ENCODE measurements at regions not wholly inside any gene's neighbourhood (a gene's known extent, or its start where the extent isn't known, plus 50 kb on each side); places are given as distances from the start of the nearest gene placed in this dataset.
"Not testable (repeated sequence)": the region's sequence is repeated elsewhere in the genome, so short reads cannot be mapped to it uniquely, and the experiment has no call there.

DNA sequence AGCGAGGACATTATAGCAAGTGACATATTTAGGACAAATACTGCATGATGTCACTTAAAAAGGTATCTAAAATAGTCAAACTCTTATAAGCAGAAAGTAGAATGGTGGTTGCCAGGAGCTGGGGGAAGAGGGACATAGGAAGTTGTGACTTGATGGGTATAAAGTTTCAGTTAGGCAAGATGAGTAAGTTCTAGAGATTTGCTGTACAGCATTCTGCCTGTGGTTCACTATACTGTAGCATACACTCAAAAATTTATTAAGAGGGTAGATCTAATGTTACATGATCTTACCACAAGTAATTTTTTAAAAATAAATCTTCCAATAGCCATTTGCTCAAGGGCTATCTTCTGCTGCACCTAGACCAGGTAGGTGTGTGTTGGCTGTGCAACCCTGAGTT is 78.1 kb upstream of the NPAS2 start:
- DNase-seq (ENCODE audit: low spot score): no peak

DNA sequence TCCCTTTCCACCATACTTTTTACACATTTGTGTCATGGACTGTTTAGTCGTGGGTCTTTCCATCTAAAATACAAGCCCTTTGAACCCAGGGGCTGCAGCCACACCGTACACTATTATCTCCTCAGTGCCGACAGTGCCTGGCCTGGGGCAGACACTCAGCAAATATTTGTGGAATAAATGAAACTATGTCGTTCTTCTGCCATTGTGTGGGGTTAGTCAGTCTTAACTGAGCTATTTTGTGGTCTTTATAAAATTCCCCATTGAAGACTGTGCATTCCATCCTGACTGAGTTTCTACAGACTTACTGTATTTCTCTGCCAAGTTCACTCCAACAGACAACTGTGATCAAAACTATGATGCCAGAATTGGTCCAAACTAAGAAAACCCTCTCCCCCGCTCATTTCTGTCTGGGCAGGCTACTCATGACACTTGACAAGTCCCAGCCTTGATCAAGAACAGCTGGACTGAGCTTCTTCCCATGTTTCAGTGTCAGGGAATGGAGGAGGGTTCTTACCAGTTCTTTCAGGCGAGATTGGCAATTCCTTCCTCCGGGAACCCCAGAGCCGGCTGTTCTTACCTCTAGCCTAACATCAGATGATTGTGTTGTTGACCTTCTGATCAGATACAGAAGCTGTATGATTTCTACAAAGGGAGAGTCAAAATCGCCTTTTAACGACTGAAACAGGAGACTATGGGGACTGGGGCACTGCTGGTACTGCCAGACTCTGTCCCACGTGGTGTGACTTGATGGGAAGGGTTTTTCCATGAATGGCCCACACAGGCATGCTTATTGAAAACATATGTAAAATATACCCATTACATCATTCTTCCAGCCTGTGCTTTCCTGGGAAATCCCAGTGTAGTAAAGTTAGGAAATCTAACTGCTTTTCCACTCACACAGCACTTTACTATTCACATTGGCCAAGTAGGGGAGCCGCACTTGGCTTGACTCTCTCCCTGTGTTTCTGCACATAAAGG is 77.4 kb upstream of the NPAS2 start:
- DNase-seq (ENCODE audit: low spot score): no peak

DNA sequence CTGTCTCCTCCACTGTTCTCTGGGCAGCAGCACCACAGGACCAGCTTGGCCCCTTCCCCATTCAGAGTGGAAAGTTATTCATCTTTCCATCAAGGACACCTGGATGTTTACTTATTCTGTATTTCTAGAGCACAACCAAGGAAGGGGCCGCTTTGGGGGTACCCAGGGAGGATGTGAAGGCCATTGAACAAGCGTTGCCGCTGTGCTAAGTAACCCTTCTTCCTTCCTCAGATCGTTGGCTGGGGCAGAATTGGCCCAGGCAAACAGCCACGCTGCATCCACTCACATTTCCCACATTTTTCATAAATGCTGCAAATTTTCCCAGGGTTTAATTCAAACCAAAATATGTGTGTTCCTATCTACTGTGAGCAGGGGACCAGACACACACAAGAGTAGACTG is 76.2 kb upstream of the NPAS2 start:
- no peak for DNase-seq (ENCODE audit: low spot score)

DNA sequence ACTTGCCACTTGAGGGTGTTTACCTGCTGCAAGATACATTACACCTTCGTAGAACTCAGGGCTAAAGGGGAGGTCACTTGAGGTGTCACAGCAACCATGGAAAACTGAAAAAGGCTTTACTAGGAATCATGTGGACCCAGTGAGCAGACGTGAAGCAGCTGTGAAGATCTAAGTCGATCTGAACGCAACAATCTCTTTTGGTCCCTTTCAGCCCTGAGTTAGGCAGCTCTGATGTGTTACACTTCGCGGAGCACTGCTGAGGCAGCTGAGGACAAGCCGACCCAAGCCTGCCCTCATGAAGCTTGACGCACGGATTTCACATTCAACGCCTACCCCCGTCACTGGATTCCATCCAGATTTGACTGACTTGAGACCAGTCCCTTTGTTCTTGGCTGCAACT is 75.8 kb upstream of the NPAS2 start:
- no peak for DNase-seq (ENCODE audit: low spot score)

DNA sequence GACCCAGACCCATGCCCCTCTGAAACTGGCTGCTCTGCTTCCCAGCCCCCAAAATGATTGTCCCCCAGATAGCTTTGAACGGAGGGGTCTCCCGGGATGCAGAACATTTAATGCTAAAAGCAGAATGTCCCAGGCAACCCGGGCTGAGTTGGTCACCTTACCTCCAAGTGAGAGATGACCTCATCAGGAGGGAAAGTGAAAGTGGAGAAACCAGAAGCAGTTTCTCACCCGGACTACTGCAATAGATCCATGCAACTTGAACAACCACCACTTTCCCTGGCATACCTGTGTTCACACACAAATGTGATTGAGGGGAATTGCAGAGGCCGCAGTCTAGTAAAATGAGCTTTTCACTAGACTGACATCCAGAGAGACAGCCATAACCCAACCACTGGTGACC is 75.3 kb upstream of the NPAS2 start:
- DNase-seq (ENCODE audit: low spot score): no peak

DNA sequence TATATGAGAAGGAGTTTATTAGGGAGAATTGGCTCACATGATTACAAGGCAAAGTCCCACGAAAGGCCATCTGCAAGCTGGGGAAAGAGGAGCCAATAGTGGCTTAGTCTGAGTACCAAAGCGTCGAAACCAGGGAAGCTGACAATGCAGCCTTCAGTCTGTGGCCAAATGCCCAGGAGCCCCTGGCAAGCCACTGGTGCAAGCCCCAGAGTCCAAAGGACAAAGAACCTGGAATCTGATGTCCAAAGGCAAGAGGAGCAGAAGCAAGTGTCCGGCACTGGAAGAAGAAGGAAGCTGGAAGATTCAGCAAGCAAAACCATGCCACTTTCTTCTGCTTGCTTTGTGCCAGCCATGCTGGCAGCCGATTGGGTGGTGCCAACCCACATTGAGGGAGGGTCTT is 74.3 kb upstream of the NPAS2 start:
- no peak for DNase-seq (ENCODE audit: low spot score)

DNA sequence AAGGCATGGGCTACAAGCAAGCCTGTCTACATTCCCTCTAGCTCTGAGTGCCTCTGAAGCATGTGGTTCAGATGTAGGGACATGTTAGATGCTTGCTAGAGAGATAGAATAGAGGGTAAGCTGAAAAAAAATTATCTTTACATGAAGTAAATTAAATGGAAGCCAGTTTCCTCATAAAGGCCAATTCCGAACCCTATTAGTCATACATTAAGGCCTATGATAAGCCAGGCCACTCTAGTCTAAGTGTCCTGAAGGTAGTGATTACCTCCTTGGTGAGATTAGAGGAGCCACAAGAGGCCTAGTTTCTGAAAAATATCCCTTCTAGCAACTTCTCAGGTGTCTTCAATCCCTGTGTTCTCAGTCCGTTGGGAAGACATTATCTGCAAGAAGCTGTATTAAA is 72.4 kb upstream of the NPAS2 start:
- no peak for DNase-seq (ENCODE audit: low spot score)

DNA sequence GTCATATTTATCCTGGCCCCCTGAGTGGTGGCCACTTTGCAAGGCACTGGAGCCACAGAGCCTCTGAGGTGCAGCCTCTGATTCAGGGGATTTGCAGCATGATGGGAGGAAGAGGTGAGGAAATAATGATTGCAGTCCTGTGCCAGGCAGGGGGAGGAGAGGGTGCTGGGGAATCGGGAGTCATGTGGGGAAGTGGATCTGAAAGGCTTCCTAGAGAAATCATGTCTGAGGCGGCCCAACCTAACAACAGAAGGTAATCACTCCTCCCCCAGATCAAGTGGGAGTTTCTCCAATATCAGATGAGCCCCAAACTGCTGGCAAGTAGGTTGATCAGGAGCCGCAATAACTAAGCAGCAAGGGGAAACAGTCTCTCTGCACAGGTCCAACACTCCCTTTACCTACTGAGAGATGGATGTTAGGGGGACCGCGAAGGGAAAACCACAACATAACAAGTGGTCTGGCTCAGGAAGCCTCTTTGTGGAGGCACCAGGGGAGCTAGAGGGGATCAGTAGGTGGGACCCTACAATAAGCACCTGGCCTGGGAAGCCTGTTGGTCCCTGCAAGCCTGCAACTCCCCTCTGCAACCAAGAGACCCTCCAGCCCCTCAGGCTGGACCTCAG is 71.8 kb upstream of the NPAS2 start:
- DNase-seq (ENCODE audit: low spot score): no peak

DNA sequence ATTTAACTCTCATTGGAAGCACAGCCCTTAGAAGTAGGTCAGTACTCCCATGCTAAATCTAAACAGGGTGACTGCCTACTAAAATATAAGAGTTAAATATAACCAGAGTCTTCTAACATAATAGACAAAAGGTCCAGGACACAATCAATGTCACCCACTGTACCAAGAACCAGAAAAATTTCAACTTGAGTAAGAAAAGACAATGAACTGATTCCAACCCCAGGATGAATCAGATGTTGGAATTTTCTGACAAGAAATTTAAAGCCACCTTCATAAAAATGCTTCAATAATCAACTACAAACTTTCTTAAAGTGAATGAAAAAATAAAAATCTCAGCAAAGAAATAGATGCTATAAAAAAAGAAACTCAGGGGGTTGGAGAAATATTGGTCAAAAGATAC is 71.3 kb upstream of the NPAS2 start:
- DNase-seq (ENCODE audit: low spot score): no peak

DNA sequence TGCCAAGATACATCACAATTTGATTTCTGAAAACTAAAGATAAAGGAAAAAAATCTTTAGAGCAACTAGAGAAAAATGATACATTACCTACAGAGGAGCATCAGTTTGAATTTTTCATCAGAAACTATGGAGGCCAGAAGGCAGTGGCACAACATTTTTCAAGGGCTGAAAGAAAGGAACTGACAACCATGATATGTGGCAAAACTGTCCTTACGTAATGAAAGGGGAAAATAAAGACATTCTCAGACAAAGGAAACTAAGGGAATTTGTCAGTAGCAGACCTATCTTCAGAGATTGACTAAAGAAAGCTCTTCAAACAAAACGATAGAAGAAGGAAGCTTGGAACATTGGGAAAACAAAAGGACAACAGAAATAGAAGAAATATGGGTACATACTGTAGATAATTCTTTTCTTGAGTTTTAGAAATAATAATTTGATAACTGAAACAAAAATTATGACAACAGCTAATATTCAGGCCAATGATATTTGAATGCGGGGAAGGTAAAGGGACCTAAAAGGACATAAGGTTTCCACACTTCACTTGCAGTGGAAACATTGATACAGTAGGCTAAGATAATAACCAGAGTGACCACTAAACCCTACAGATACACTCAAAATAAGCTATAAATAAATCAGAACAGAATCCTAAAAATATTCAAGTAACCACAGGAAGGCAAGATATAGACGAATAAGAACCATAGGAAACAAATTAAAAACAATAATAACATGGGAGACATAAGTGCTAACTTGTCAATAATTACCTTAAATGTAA is 70.0 kb upstream of the NPAS2 start:
- no peak for DNase-seq (ENCODE audit: low spot score)

DNA sequence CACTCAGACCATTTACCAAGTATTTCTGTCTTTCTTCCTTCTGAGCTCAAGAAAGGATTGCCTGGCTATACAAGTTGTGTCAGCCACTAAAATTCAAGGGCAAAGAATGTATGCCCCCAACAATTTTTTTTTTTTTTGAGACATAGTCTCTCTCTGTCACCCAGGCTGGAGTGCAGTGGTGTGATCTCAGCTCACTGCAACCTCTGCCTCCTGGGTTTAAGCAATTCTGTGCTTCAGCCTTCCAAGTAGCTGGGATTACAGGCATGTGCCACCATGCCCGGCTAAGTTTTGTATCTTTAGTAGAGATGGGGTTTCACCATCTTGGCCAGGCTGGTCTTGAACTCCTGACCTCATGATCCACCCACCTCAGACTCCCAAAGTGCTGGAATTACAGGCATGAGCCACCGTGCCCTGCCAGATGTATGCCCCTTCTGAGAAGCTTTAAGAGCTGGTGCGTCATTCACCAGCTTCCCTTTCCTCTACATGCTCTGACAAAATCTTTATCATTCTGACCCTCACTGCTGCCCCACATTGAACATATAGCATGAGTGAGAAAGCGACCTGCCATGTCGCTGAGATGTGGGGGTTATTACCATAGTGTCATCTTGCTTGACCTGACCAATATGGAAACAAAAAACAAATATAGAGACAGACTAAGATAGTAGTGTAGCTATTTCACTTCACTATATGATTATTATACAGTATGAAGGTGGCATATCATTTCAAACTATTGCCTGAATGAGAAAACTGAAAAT is 67.9 kb upstream of the NPAS2 start:
- DNase-seq (ENCODE audit: low spot score): not testable (repeated sequence)

DNA sequence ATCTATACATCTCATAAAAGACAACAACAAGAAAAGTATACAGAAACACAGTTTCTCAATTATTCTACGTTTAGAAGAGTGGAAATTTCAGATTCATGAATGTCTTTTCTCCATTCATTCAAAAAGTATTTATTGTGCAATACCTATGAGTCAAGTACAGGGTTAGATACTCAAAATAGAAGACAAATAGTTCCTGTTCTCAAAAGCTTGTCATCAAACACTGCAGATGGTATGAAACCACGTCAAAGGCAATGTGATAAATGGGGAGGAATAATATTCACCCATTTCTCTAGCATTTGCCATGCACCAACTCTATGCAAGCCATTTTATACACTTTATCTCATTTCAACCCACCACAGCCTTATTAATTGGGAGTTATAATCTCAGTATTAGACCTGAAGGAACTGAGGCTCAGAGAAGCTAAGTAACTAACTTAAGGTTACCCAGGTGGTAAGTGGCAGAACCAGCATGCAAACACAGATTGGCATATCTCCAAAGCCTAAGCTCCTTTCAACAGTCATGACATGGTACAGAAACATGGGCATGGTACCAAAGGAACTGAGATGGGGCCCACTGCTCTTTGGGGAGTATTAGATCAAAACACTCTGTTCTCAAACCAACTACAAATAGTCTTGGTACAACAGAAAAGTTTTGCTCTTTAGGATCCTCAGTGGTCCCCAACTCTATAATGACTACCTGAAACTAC is 67.2 kb upstream of the NPAS2 start:
- no peak for DNase-seq (ENCODE audit: low spot score)

DNA sequence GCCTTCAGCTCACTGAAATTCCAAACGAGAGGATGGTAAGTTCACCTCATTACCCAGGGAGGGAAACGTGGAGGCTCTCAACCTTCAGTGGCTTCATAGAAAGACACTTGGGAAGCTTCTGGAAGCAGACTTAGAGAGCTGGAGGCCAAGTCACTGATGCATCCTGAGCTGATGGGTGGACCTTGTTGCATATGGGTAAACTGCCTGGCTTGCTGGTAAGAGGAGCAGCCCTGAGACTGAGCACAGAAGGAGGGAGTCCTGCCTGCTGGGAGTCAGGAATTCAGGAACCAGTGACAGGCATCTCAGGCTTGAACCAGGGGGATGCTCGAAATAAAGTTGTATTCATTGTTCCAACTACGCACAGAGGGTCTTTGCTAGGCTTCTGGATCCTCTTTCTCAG is 66.5 kb upstream of the NPAS2 start:
- no peak for DNase-seq (ENCODE audit: low spot score)

DNA sequence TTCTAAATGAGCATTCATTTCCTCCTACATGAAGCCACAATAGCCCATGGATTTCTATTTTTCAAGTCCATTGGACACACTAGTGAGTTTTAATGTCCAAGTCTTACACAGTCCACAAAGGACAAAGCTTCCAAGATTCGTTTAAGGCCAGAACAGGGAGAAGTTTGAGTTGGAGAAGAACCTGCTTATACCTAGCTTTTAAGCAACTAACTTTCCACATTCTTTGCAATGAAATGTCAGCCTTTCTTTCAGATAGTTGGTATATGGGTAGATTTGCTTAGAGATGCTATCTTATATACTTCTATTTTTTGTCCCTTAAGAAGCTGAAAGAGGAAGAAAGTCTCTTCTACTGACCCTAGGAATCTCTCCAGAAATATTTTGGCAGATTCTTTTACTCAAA is 66.1 kb upstream of the NPAS2 start:
- no peak for DNase-seq (ENCODE audit: low spot score)

DNA sequence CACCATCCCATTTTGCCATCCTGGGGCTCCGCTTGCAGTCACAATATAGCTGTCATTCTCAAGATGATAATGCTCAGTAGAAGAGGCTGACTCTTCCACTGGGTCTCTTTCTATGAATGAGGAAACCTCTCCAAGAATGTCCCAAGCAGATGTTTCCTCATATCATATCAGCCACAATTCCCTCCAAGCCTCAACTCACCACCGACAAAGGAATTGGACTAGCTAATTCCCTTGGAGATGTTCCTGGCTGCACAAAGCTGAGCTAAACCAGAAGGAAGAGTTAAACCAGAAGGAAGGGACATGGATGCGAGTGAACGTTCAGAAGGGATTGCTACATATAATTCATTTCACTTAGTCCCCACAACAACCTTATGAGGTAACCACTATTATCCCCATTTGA is 65.0 kb upstream of the NPAS2 start:
- no peak for DNase-seq (ENCODE audit: low spot score)

DNA sequence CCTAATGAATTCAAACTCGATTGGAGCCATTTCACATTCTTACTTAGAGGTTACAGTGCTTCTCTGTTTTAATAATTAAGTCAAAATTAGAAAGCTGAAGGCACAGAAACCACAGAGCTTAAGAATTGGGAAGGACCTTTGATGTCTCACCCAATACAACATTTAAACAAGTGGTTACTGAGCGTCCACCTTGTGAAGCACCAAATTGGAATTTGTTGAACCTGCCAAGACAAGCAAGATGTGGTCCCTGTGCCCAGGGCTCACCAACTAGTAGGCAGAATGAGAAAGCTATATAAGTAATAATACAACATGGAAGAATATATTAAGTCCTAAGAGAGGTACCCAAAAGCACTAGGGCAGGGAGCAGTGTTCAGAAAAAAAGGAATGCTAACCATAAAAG is 64.5 kb upstream of the NPAS2 start:
- DNase-seq (ENCODE audit: low spot score): no peak

DNA sequence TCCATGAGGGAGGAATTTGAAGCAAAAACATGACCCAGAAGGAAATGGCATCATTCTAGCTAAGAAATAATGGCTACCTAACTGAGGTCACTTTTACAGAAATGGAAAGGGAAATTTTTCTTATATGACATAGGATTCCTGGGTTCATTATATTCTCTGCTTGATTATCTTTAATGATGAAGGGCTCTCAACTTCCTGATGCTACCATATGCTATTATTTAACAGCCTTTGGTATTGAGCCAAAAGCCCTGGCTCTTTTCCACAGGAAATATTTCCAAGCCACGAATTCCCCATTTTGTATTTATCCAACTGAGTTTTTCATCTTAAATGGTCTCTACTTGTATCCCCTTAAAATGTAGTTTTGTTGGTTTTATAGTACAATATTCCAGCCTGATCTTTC is 63.2 kb upstream of the NPAS2 start:
- DNase-seq (ENCODE audit: low spot score): no peak

DNA sequence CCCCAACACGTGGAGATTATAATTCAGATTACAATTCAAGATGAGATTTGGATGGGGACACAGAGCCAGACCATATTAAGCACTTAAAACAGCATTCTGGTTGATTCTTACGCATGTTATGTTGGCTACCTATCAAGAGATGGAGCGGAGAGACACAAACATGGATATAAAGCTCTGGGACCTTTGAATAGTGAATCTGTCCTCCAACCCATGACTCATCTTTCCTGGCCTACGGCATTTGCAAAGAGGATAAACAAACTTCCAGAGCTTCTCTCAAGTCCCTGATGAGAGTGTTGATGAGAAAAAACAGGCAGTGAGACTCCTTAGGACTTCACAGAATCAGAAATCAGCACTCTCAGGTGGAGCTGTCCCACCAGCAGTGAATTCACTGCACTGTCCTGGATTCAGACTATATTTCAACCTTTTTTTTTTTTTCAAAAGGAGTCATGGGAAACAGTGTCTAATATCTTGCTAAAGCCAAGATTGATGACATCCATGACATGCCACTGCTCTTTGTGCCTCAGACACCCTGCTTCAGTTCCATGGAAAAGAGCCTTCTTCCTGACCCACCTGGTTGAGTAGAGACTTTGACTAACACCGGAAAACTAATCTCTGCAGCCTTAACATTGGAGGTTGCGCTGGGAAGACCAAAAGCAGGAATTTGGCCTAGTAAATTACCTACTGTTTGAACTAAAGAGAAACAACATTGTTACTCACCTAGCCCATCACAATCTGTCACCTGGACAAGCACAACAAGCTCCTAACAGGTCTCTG is 62.1 kb upstream of the NPAS2 start:
- no peak for DNase-seq (ENCODE audit: low spot score)

DNA sequence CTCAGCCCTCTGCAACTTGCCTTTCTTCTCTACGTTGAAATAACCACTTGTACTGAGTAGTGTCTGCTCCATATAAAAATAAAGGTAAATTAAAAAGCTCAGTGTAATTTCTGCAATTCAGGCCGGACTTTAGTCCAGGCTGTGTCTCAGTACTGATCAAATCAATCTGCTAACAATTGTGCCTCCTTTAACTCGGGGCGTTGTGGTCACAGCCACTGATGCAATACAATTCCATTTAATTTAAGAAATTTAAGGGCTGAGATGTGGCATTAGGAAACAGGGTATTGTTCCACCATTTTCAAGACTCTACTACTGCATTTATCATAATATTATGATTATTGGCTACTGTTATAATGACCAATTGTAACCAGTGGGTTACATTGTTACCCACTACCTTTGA is 60.0 kb upstream of the NPAS2 start:
- DNase-seq (ENCODE audit: low spot score): no peak

DNA sequence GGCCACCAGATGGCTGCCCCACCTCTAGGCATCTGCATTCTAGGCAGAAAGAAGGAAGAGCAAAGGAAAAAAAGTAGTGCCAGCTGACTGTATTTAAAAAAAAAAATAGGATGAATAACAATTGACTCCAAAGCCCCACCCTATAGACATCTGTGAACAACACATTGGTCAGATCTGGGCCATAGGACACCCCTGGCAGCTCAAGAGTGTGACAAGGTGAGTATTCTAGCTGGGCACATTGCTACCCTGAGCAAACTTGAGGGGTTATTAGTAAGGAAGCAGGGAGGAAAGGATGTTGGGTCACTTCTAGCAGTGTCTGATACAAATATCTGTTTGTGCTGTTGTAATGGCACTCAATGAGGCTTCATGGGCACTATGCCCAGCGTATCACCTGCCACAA is 58.6 kb upstream of the NPAS2 start:
- no peak for DNase-seq (ENCODE audit: low spot score)

DNA sequence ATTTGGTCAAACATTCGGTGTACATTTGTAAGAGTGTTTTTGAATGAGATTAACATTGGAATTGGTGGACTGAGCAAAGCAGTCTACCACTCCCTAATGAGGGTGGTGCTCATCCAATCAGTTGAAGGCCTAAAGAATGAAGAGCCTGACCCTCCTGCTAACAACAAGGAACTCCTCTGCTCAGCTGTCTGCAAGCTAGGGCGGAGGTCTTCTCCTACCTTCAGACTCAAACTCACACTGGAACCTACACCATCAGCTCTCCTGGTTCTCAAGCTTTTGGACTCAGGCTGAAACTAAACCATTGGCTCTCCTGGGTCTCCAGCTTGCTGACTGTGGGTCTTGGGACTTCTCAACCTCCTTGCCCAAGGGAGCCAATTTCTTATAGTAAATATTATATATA is 55.5 kb upstream of the NPAS2 start:
- no peak for DNase-seq (ENCODE audit: low spot score)

Data from cerebellar cortex (tissue), 1 donor.